ENCODE measurements at regions not wholly inside any gene's neighbourhood (a gene's known extent, or its start where the extent isn't known, plus 50 kb on each side); places are given as distances from the start of the nearest gene placed in this dataset.

DNA sequence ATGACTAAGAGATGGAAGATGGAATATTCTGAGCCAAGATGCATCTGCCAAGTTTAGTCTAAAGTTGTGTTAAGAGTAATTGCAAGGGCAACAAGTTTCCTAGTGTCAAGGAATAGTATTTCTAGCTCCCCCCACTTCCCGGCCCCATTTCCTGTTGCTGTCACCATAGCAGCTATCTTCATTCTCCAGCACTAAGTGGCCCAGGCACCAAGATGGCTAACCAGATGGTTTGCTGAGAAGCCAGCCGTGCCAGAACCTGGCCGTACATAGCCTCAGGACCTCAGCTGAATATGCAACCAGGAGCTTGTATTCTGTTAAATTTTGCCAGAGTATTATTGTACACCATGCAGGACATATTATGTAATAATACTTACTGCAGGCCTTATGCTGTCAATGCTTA is 108.8 kb upstream of the UMPS start:
- H3K27me3 Mint-ChIP-seq (ENCODE audit: insufficient read depth, unreplicated experiment): no peaks in the 10 kb centered on the region

GRCh38 chr3:124625074-124625473 is 105.2 kb upstream of the UMPS start:
- ChIA-PET POLR2A (no interaction called here), CTCF (interaction anchor here (1.0 kb wide), 1 partner anchor 65 kb away, joined by 3 read pairs; no protein-coding TSS in a partner anchor)
- H3K36me3 Mint-ChIP-seq (ENCODE audit: insufficient read depth, unreplicated experiment): no peaks in the 10 kb centered on the region
- H3K4me1 Mint-ChIP-seq (ENCODE audit: insufficient read depth, unreplicated experiment): peaks cover 7% of the 10 kb centered on the region
- no peak overlapping the region for H3K27ac Mint-ChIP-seq (ENCODE audit: low read depth, unreplicated experiment)
- H3K4me3 Mint-ChIP-seq (ENCODE audit: unreplicated experiment): no peak overlapping the region
- BruUV-seq (replicated peaks): no TSS peak
- intact Hi-C loops (cut with micrococcal nuclease): no loop called here
- DNase-seq (ENCODE audit: unreplicated experiment): no peak
- TF ChIP-seq, protein P1, sequence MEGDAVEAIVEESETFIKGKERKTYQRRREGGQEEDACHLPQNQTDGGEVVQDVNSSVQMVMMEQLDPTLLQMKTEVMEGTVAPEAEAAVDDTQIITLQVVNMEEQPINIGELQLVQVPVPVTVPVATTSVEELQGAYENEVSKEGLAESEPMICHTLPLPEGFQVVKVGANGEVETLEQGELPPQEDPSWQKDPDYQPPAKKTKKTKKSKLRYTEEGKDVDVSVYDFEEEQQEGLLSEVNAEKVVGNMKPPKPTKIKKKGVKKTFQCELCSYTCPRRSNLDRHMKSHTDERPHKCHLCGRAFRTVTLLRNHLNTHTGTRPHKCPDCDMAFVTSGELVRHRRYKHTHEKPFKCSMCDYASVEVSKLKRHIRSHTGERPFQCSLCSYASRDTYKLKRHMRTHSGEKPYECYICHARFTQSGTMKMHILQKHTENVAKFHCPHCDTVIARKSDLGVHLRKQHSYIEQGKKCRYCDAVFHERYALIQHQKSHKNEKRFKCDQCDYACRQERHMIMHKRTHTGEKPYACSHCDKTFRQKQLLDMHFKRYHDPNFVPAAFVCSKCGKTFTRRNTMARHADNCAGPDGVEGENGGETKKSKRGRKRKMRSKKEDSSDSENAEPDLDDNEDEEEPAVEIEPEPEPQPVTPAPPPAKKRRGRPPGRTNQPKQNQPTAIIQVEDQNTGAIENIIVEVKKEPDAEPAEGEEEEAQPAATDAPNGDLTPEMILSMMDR (IDR thresholded peaks at IDR 0.05; ENCODE audit: unreplicated experiment): no peak
- no peaks in the 10 kb centered on the region for H3K9me3 Mint-ChIP-seq (ENCODE audit: unreplicated experiment)
- H3K27me3 Mint-ChIP-seq (ENCODE audit: insufficient read depth, unreplicated experiment): peaks cover 18% of the 10 kb centered on the region

More for the DNA sequence above, 108.8 kb upstream of the UMPS start:
- TF ChIP-seq, protein P1 (IDR thresholded peaks at IDR 0.05; ENCODE audit: unreplicated experiment): no peak
- no peaks in the 10 kb centered on the region for H3K36me3 Mint-ChIP-seq (ENCODE audit: insufficient read depth, unreplicated experiment)
- POLR2A ChIA-PET: interaction anchor here (0.6 kb wide), 1 partner anchor 266 kb away, joined by 3 read pairs; the partner anchor contains the start of gene ITGB5
- no peak for DNase-seq (ENCODE audit: unreplicated experiment)
- intact Hi-C loops (cut with micrococcal nuclease): no loop called here
- peaks cover 7% of the 10 kb centered on the region for H3K4me1 Mint-ChIP-seq (ENCODE audit: insufficient read depth, unreplicated experiment)
- H3K4me3 Mint-ChIP-seq (ENCODE audit: unreplicated experiment): no peak overlapping the region
- no TSS peak for BruUV-seq (replicated peaks)
- no peak overlapping the region for H3K27ac Mint-ChIP-seq (ENCODE audit: low read depth, unreplicated experiment)
- CTCF ChIA-PET: no interaction called here
- no peaks in the 10 kb centered on the region for H3K9me3 Mint-ChIP-seq (ENCODE audit: unreplicated experiment)

GRCh38 chr3:124627501-124627908 is 102.7 kb upstream of the UMPS start:
- DNase-seq (ENCODE audit: unreplicated experiment): no peak
- intact Hi-C loops (cut with micrococcal nuclease): no loop called here
- BruUV-seq (replicated peaks): no TSS peak
- TF ChIP-seq, protein P1 (IDR thresholded peaks at IDR 0.05; ENCODE audit: unreplicated experiment): no peak
- POLR2A ChIA-PET: no interaction called here
- H3K27ac Mint-ChIP-seq (ENCODE audit: low read depth, unreplicated experiment): no peak overlapping the region
- CTCF ChIA-PET: interaction anchor here (0.6 kb wide), 2 partner anchors 35 to 447 kb away, joined by 3 to 4 read pairs; no protein-coding TSS in a partner anchor
- no peaks in the 10 kb centered on the region for H3K36me3 Mint-ChIP-seq (ENCODE audit: insufficient read depth, unreplicated experiment)
- H3K27me3 Mint-ChIP-seq (ENCODE audit: insufficient read depth, unreplicated experiment): peaks cover 34% of the 10 kb centered on the region
- no peak overlapping the region for H3K4me3 Mint-ChIP-seq (ENCODE audit: unreplicated experiment)
- no peaks in the 10 kb centered on the region for H3K4me1 Mint-ChIP-seq (ENCODE audit: insufficient read depth, unreplicated experiment)
- no peaks in the 10 kb centered on the region for H3K9me3 Mint-ChIP-seq (ENCODE audit: unreplicated experiment)

GRCh38 chr3:124628863-124629262 is 101.4 kb upstream of the UMPS start:
- TF ChIP-seq, protein P1 (IDR thresholded peaks at IDR 0.05; ENCODE audit: unreplicated experiment): no peak
- H3K9me3 Mint-ChIP-seq (ENCODE audit: unreplicated experiment): no peaks in the 10 kb centered on the region
- ChIA-PET POLR2A (no interaction called here), CTCF (no interaction called here)
- no peak overlapping the region for H3K4me3 Mint-ChIP-seq (ENCODE audit: unreplicated experiment)
- H3K27ac Mint-ChIP-seq (ENCODE audit: low read depth, unreplicated experiment): no peak overlapping the region
- DNase-seq (ENCODE audit: unreplicated experiment): no peak
- peaks cover 34% of the 10 kb centered on the region for H3K27me3 Mint-ChIP-seq (ENCODE audit: insufficient read depth, unreplicated experiment)
- no peaks in the 10 kb centered on the region for H3K4me1 Mint-ChIP-seq (ENCODE audit: insufficient read depth, unreplicated experiment)
- BruUV-seq (replicated peaks): no TSS peak
- intact Hi-C loops (cut with micrococcal nuclease): no loop called here
- no peaks in the 10 kb centered on the region for H3K36me3 Mint-ChIP-seq (ENCODE audit: insufficient read depth, unreplicated experiment)

Measured in MCF 10A (cell line).